ENCODE measurements at regions not wholly inside any gene's neighbourhood (a gene's known extent, or its start where the extent isn't known, plus 50 kb on each side); places are given as distances from the start of the nearest gene placed in this dataset.

- no peak for DNase-seq (ENCODE audit: low read depth in 4 of 4, low spot score in 2 of 4)
Measured at GRCh38 chr21:41634211-41634694, 126.3 kb upstream of the TMPRSS2 start.

DNA sequence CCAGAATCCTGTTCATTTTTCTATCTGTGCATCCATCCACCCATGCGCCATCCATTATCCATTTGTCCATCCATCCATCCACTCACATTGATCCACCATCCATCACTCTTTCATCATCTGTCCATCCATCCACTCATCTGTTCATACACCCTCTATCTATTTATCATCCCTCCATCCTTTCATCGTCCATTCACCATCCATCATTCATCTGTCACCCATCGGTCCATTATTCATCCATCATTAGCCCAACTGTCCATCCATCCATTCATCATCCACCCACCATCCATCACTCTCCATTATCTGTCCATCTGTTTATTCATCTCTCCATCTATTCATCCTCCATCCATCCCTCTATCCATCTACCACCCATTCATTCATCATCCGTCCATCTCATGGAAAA is 125.7 kb upstream of the TMPRSS2 start:
- no peak for DNase-seq (ENCODE audit: low read depth in 4 of 4, low spot score in 2 of 4)

DNA sequence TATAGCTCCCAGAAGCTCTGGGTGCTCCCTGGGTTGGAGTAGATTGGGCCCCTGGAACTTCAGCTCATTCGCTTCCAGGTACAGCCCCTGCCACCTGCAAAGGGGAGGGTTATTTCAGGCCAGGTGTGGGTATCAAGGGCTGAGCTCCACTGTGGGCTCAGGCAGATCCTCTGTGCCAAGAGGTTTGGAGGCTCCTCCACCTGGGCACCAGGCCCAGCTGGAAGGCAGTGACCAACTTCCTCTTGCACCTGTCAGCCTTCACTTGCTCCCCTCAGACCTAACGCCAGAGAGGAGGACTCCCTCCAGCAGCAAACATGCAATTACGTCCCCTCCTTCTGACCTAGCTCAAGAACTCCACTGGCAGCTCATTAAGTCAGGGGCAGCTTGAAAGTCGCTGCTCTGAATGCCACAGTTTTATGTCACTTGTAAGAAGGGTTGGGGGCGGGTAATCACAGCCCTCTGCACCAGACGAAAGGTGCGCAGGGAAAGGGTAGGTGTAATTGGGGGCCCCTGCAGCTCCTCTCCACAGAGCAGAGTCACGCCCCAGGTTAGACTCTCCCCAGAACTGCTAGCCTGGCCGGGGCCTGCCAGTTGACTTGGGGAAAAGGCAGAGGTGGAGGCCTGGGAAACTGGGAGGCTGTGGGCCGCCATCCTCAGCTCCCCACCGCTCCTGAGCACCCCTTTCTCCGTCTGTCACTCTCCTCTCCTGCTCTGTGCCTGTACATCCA is 125.0 kb upstream of the TMPRSS2 start:
- no peak for DNase-seq (ENCODE audit: low read depth in 4 of 4, low spot score in 2 of 4)

DNA sequence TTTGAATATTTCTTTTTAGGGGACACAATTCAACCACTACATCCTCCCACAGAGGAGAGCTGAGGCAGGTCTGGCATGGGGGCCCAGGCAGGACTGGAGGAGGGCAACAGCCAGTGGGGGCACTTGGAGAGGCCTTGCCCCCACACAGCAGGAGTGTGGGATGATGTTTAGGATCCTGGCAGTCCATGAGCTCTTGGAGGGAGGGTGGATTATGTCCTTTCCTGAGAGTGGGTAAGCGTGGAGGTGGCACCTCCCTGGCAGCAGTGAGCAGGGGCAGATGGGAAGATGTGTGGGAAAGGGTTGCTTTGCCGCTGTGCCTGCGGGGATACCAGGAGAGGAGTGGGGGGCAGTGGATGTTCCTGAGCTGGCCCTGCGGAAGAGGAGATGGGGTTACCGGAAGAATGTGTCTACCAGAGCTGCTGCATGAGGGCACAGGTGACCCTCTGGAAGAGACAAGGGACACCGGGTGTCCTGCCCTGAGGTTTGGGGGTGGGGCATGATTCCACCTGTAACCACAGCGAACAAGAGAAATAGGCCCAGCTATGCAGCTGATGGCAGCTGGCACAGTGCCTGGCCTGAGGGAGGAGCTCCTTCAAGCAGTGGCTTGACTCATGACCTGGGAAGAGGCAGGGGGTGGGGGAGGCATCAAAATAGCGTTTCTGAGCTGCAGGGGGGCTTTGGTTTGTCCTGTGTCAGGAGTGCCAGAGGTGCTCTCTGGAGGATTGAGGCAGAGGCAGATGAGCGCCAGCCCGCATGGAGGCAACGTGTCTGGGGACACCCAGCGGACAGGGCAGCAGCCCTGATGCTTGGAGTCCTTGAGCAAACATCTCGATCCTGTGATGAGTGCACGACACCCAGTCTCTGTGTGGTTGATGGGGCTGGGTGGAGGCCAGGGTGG is 123.9 kb upstream of the TMPRSS2 start:
- no peak for DNase-seq (ENCODE audit: low read depth in 4 of 4, low spot score in 2 of 4)

- DNase-seq (ENCODE audit: low read depth in 4 of 4, low spot score in 2 of 4): no peak
Measured at GRCh38 chr21:41630917-41631316, 123.0 kb upstream of the TMPRSS2 start.

DNA sequence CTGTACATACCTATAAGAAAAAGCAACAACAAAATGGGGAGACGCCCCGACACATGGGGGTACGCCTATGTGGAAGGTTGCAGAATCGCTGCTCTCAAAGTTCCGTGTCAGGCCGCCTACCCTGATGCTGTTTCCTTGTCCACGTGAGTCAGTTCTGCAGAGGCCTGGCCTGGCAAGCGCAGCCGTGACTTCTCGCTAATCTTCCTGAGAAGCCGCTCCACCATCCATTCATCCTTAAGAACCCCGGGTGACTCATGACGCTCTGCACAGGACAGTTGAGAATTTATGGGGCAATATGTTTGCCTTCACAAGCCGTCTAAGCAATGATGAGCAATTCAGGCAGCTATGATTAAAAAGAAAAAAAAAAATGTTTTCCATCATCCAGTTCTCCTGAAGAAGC is 122.3 kb upstream of the TMPRSS2 start:
- DNase-seq (ENCODE audit: low read depth in 4 of 4, low spot score in 2 of 4): no peak

GRCh38 chr21:41628256-41628655 is 120.3 kb upstream of the TMPRSS2 start:
- no peak for DNase-seq (ENCODE audit: low read depth in 4 of 4, low spot score in 2 of 4)

DNA sequence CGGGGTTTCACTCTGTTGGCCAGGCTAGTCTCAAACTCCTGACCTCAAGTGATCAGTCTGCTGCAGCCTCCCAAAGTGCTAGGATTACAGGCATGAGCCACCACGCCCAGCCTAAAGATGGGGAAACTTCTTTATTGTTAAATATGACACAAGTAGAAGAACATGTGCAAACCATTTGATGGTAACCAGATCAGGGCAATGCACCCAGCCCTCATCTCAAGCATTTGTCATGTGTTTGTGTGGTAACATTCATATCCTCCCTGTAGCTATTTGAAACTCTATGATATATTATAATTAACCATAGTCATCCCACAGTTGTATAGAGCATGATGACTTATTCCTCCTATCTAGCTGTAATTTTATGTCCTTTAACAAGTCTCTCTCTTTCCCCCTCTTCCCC is 119.5 kb upstream of the TMPRSS2 start:
- DNase-seq (ENCODE audit: low read depth in 4 of 4, low spot score in 2 of 4): no peak

GRCh38 chr21:41626021-41626420 is 118.1 kb upstream of the TMPRSS2 start:
- no peak for DNase-seq (ENCODE audit: low read depth in 4 of 4, low spot score in 2 of 4)

DNA sequence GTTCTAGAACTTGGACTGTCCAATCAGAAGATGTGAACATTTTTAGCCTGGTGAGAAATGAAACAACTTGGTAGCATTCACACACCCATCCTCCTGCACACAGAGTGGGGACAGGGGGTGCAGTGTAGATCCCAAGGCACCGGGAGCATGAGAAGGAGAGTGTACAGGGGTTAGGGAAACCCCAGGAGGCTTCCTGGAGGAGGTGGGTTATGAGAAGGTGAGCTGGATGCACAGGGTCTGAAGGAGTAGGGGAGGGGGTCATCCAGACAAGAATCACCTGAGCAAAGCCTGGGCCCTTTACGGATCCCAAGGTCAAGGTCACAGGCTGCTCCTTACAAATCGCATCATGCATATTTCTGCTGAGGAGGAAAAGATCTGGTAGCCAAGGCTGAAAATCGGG is 117.5 kb upstream of the TMPRSS2 start:
- DNase-seq (ENCODE audit: low read depth in 4 of 4, low spot score in 2 of 4): no peak

- no peak for DNase-seq (ENCODE audit: low read depth in 4 of 4, low spot score in 2 of 4)
Measured at GRCh38 chr21:41624674-41625310, 116.8 kb upstream of the TMPRSS2 start.

DNA sequence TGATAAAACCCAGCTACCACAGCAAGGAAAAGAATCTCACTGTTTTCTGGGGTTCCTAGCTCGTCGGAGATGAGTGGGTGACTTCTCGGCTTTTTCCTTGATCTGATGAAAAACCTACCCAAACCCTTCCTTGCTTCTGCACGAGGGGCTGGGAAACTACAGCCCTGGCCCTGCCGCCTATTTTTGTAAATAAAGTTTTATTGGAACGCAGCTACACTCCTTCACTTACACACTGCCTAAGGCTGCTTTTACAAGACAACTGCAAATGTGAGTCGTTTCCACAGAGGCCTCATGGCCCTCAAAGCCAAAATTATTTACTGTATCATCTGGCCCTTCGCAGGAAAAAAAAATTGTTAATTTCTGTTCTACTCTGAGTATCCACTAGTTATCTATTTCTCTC is 116.0 kb upstream of the TMPRSS2 start:
- no peak for DNase-seq (ENCODE audit: low read depth in 4 of 4, low spot score in 2 of 4)

DNA sequence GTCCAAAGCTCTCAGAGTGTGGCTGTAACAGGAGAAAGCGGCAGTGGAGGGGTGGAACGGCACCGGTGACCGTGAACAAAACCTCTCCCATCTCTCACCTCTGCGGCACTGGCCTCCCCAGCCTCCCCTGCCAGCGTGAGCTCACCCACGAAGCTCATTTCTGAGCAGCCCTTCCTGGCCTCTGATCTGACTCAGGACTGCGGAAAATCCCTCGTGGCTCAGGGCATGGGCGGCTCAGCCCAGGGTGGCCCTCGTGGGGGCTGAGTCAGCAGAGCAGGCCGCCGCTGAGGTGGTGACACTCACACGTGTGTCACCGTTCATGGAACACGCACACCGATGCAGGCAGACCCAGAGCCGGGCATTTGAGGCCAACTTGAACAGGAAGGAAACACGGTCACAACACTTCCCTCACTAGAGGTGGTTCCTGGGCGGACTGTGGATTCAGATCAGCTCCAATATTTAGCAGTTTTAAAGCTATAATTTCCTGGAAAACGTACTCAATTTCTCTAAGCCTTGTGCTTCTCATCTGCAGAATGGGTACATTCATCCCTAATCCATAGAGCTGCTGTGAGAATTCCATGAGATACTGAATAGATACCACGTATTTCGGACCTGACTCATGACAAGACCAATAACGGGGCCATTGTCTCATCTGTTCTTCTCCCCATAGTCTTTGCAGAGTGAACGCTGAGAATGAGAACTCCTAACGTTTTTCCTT is 115.0 kb upstream of the TMPRSS2 start:
- no peak for DNase-seq (ENCODE audit: low read depth in 4 of 4, low spot score in 2 of 4)

DNA sequence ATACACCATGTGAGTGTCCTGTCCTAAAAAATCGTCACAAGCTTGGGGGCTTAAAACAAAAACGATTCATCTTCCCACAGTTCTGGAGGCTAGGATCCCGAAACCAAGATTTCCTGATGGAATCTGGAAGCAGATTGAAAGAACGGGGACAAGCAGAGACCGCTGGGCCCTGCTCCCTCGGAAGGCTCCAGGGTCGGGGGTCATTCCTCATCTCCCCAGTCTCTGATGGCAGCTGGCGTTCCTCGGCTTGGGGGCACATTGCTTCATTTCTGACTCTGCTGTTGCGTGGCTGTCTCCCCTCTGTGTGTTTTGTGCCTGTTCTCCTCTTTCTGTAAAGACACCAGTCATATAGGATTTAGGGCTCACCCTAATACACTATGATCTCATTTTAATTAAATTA is 114.2 kb upstream of the TMPRSS2 start:
- DNase-seq (ENCODE audit: low read depth in 4 of 4, low spot score in 2 of 4): no peak

DNA sequence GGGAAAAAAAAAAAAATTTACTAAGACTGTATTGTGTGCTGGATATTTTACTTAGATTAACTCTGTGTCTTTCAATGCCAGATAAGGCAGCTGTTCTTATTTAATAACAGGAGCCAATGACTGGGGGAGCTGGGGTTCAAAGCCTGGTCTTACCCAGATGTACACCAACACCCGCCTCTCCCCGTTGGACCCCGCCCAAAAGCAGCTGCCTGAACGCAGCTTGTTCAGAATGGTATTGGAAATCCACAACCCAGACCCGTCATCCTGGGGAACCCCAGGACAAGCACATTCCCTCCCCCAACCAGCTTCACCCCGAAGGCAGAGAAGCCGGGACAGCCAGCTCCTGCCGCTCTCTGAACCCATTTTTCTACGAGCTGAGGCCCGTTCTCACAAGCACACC is 113.6 kb upstream of the TMPRSS2 start:
- no peak for DNase-seq (ENCODE audit: low read depth in 4 of 4, low spot score in 2 of 4)

DNA sequence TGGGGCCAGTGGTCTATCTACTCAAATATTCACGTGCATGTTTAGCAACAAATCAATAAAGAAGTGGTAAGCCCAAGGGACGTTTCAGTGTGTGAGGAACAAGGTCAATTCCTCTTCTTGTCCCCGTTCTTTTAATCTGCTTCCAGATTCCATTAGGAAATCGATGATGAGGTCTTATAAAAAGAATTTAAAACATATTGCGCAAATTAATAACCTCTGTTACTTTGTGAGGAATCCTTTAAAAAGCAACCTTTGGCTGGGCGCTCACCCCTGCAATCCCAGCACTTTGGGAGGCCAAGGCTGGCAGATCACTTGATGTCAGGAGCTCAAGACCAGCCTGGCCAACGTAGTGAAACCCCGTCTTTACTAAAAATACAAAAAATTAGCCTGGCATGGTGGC is 113.0 kb upstream of the TMPRSS2 start:
- no peak for DNase-seq (ENCODE audit: low read depth in 4 of 4, low spot score in 2 of 4)

DNA sequence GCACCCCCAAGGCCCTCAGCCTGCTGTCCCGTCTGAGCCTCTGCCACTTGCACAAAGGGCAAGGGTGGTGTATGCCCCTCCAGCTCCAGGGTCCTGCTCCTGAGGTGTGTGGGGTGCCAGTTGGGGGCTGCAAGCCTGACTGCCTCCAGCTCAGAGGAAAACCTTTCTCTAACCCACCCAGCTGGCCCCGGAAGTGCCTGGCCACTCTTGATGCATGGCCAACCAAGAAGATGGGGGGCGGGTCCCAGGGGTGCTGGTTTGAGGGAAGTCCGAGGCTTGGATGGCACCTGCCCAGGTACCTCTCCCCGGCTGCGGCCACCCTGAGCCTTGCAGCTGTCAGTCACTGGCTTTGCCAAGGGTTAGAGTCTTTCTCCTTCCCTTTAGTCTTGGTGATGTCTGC is 112.6 kb upstream of the TMPRSS2 start:
- DNase-seq (ENCODE audit: low read depth in 4 of 4, low spot score in 2 of 4): no peak

DNA sequence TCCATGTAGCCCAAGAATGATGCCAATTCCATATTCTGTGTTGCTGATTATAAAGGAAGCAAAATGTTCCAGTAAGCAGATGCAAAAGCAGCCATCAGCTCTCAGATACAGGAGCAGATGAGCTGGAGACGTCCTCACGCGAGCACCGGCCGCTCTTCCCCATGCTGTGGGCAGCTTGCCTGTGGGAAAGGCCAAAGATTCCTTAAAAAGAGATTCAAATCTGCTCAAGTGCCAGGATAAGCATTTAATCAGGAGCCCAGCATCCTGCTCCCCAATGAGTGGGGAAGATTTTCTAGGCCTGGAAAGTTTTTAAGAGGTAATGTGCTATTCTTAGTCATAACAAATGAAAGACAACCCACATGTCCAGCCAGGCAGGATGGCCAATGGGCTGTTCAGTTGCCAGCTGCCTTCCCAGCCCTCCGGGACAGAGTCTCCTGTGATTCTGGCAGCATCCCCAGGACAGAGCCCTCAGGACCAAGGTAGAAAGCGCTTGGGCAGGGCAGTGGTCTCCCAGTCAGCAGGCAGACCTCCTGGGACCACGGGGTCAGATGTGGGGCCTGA is 108.2 kb upstream of the TMPRSS2 start:
- DNase-seq (ENCODE audit: low read depth in 4 of 4, low spot score in 2 of 4): no peak

DNA sequence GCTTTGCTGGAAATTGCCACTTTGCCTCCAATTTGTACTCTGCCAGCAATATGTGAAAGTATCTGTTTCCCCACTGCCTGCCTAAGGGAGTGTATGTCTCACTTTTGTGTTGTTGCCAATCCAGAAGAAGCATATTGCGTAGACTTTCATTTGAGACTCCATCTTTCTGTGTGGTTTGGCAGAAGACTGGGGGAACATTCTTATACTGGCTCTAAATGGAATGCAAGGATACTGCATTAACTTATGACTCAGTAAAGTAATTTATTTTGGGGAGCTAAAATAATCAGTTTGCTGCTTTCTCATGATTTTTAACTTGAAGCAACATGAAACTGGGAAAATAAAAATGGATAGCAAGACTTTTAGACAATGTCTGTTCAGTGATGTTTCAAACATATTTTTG is 107.7 kb upstream of the TMPRSS2 start:
- DNase-seq (ENCODE audit: low read depth in 4 of 4, low spot score in 2 of 4): no peak

DNA sequence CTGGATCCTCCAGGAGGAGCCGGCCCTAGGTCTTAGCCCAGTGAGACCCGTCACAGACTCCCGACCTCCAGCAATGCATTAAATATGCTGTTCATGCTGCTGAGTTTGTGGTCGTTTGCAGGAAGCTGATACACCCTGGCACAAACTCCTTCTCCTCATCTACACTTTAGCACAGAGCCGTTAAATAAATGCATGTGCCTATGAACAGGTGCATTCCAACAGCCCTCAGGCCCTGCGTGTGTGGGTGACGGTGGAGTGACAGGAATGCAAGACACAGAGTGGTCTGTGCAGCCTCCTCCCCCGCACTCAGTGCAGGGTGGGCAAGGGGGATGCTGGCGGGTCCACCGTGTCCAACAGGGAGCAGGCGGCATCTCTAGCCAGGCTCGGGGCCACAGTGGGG is 106.6 kb upstream of the TMPRSS2 start:
- no peak for DNase-seq (ENCODE audit: low read depth in 4 of 4, low spot score in 2 of 4)

DNA sequence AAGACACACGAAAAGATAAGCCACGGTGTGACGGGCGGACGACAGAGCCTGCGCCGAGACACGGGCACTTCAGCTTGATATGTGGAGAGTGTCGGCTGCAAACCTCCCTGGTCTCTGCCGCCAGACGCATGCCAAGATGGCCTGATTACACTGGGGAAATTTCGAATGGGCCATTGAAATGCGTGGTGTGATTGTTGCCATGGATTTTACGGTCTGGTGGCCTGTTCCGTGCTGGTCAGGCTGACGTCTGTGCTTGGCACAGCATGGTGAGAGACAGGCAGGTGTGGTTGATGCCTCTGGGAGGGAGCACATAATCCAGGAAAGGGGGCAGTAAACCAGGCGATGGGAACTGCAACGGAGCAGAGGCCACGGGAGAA is 105.6 kb upstream of the TMPRSS2 start:
- DNase-seq (ENCODE audit: low read depth in 4 of 4, low spot score in 2 of 4): no peak

Data from left renal cortex interstitium (tissue), 4 donors.